DOHH2 (cell line): ENCODE measurements at regions not wholly inside any gene's neighbourhood (a gene's known extent, or its start where the extent isn't known, plus 50 kb on each side); places are given as distances from the start of the nearest gene placed in this dataset.
"Not testable (repeated sequence)": the region's sequence is repeated elsewhere in the genome, so short reads cannot be mapped to it uniquely, and the experiment has no call there.

Source experiments
- CTCF ChIP-seq: fragments of 200-600 bp; sonication (generic); IDR thresholded peaks from one replicate; pipeline ENCODE4 v1.5.1; 2014; ENCODE audit warnings: antibody characterized with exemption, mild to moderate bottlenecking, low read depth, low read length; ENCODE audit not compliant: poor library complexity, severe bottlenecking
- EZH2phosphoT487 ChIP-seq: fragments of 200-600 bp; sonication (generic); IDR thresholded peaks from 2 replicates; pipeline ENCODE4 v1.6.1; 2017; ENCODE audit warnings: borderline replicate concordance, mild to moderate bottlenecking, antibody characterized with exemption, low read length, moderate library complexity, mixed read lengths

GRCh38 chr1:148403085-148403456 is 80.0 kb downstream of the PPIAL4G start:
- not testable (repeated sequence) for TF ChIP-seq CTCF, EZH2phosphoT487
